Nephron progenitor cell (in vitro differentiated cells): ENCODE measurements at regions not wholly inside any gene's neighbourhood (a gene's known extent, or its start where the extent isn't known, plus 50 kb on each side); places are given as distances from the start of the nearest gene placed in this dataset.
A peak's percentile ranks its signal among the peaks of the same experiment; 100 is the strongest.

Experiments
- DNase-seq: peaks from one replicate; pipeline ENCODE4 v3.0.0; 2021
- H3K27ac Mint-ChIP-seq: 2 replicates; pipeline ENCODE4 v1.8.0; 2021; ENCODE audit warnings: mild to moderate bottlenecking, moderate library complexity, mixed read lengths
- H3K27me3 Mint-ChIP-seq: 2 replicates; pipeline ENCODE4 v1.8.0; 2021; ENCODE audit warnings: mild to moderate bottlenecking, low read depth, mixed read lengths; ENCODE audit not compliant: poor library complexity
- H3K36me3 Mint-ChIP-seq: 2 replicates; pipeline ENCODE4 v1.8.0; 2021; ENCODE audit warnings: low read depth, mixed read lengths
- H3K4me1 Mint-ChIP-seq: 2 replicates; pipeline ENCODE4 v1.8.0; 2021; ENCODE audit warnings: mixed read lengths
- H3K4me3 Mint-ChIP-seq: 2 replicates; pipeline ENCODE4 v1.8.0; 2021; ENCODE audit warnings: mild to moderate bottlenecking, moderate library complexity, mixed read lengths
- H3K9me3 Mint-ChIP-seq: 2 replicates; pipeline ENCODE4 v1.8.0; 2021; ENCODE audit warnings: mild to moderate bottlenecking, moderate library complexity, mixed read lengths
- TF ChIP-seq, protein P1 (sequence below): fragments of 200-600 bp; sonication (generic); IDR thresholded peaks from 2 replicates; pipeline ENCODE4 v1.5.0; 2021; ENCODE audit warnings: antibody characterized with exemption

DNA sequence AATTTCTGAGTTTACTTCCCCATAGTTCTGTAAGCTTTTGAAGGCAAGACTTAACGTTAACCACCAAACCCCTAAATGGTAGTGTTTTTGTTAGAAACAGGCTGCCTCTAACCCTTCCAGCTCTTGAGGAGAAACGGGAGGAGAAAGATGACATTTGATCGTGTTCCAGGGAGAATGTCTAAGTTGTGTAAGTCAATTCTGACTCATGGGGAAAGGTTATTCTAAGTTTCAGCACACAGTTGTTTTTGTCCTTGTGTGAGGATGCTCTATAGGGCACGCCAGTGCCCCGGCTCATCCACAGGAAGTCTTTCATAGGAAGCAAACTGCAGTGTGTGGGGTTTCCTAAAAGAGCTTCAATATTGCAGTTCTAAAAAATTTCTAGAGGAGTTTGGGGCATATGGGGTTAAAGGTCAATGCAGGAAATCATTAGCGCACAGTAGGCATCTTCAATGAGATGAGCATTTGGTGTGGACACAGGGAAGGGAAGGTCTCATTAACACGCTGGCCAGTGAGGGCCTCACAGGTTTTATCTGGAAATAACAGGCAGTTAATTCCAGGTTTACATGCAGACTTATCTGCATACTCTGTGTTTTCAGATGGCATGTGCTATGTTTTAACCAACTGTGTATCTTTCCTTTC is 638.2 kb upstream of the IGFBP3 start:
- peaks cover 17% of the 10 kb centered on the region for H3K4me1 Mint-ChIP-seq
- peaks cover 18% of the 10 kb centered on the region for H3K36me3 Mint-ChIP-seq
- H3K27ac Mint-ChIP-seq, result no peak overlapping the region
- peaks cover 49% of the 10 kb centered on the region for H3K9me3 Mint-ChIP-seq
- TF ChIP-seq, protein P1, sequence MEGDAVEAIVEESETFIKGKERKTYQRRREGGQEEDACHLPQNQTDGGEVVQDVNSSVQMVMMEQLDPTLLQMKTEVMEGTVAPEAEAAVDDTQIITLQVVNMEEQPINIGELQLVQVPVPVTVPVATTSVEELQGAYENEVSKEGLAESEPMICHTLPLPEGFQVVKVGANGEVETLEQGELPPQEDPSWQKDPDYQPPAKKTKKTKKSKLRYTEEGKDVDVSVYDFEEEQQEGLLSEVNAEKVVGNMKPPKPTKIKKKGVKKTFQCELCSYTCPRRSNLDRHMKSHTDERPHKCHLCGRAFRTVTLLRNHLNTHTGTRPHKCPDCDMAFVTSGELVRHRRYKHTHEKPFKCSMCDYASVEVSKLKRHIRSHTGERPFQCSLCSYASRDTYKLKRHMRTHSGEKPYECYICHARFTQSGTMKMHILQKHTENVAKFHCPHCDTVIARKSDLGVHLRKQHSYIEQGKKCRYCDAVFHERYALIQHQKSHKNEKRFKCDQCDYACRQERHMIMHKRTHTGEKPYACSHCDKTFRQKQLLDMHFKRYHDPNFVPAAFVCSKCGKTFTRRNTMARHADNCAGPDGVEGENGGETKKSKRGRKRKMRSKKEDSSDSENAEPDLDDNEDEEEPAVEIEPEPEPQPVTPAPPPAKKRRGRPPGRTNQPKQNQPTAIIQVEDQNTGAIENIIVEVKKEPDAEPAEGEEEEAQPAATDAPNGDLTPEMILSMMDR, result no peak
- no peak for DNase-seq
- H3K4me3 Mint-ChIP-seq, result no peak overlapping the region
- peaks cover 11% of the 10 kb centered on the region for H3K27me3 Mint-ChIP-seq

DNA sequence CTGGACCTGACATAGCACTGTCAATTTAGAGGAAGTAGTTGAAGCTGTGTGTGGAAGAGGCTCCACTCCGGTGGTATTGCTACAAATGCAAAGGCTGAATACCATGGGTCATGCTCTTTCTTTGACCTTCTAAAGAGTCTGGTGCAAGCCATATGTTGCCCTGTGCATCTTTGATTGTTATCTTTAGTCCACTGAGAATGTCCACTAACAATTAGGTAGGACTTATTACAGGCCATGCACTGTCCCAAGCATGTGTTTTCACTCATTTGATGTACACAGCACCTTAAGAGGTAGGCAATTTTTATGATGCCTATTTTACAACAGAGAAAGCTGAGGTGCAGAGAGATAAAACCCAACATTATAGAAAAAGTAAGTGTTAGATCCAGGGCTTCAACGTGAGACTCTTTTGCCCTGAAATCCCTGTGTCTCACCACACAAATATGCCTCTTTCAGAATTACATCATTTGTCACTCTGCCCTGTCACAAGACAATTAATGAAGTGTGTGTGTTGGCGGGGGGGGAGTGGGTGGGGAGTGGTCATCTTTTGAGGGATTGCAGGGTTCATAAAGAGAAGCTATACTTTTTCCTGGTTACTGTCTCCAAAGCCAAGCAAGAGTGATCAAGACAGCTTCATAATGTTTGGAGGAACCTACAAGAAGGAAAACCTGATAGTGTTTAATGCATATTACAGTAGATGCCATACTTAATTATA is 637.6 kb upstream of the IGFBP3 start:
- no peak for DNase-seq
- H3K36me3 Mint-ChIP-seq, result peaks cover 18% of the 10 kb centered on the region
- H3K27ac Mint-ChIP-seq, result no peak overlapping the region
- peaks cover 11% of the 10 kb centered on the region for H3K27me3 Mint-ChIP-seq
- H3K4me1 Mint-ChIP-seq, result peaks cover 17% of the 10 kb centered on the region
- H3K9me3 Mint-ChIP-seq, result peaks cover 44% of the 10 kb centered on the region
- H3K4me3 Mint-ChIP-seq, result no peak overlapping the region
- TF ChIP-seq, protein P1, result no peak

DNA sequence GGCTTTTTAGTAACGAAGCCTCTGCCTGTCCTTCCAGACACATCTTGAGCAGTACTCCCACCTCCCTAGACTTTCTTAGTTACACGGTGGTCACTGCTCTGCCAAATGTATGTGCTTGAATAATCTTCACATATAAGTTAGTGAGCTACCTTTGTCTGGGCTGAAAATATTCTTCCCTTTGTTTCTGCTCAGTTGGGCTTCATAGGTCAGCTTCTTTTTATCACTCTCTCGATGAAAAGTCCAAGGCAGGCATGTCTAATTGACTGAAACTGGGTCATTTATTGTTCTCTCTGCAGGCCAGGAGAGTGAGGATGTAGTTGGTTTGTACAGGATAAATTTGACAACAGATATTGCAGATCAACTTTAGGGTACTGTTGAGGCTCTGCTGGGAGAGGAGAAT is 636.7 kb upstream of the IGFBP3 start:
- peaks cover 18% of the 10 kb centered on the region for H3K36me3 Mint-ChIP-seq
- peaks cover 17% of the 10 kb centered on the region for H3K4me1 Mint-ChIP-seq
- H3K9me3 Mint-ChIP-seq, result peaks cover 36% of the 10 kb centered on the region
- H3K27me3 Mint-ChIP-seq, result peaks cover 10% of the 10 kb centered on the region
- DNase-seq, result no peak
- TF ChIP-seq, protein P1, result no peak
- peak overlapping the region; percentile 70 for H3K27ac Mint-ChIP-seq
- H3K4me3 Mint-ChIP-seq, result no peak overlapping the region

DNA sequence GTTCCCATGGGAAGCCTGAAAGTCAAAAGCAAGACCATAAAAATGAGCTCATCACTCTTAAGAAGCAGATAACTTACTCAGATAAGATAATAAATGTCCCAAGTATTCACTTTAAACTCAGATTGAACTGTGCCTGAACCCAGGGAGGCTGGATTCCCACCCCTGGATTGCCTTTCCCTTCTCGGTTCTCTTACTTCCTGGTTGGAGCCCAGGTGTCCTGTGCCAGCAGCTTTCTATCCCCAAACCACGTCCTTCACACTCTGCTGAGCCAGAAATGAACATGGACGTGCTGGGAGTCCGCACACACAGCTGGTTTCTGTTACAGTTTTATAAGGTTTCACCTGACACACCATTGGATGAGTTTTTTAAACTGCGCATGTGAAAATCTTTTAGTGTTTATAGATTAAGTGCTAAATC is 636.2 kb upstream of the IGFBP3 start:
- peaks cover 6% of the 10 kb centered on the region for H3K27me3 Mint-ChIP-seq
- no peak for DNase-seq
- TF ChIP-seq, protein P1, result no peak
- peaks cover 32% of the 10 kb centered on the region for H3K9me3 Mint-ChIP-seq
- H3K4me3 Mint-ChIP-seq, result no peak overlapping the region
- peaks cover 17% of the 10 kb centered on the region for H3K4me1 Mint-ChIP-seq
- H3K27ac Mint-ChIP-seq, result peak overlapping the region; percentile 70
- peaks cover 18% of the 10 kb centered on the region for H3K36me3 Mint-ChIP-seq

DNA sequence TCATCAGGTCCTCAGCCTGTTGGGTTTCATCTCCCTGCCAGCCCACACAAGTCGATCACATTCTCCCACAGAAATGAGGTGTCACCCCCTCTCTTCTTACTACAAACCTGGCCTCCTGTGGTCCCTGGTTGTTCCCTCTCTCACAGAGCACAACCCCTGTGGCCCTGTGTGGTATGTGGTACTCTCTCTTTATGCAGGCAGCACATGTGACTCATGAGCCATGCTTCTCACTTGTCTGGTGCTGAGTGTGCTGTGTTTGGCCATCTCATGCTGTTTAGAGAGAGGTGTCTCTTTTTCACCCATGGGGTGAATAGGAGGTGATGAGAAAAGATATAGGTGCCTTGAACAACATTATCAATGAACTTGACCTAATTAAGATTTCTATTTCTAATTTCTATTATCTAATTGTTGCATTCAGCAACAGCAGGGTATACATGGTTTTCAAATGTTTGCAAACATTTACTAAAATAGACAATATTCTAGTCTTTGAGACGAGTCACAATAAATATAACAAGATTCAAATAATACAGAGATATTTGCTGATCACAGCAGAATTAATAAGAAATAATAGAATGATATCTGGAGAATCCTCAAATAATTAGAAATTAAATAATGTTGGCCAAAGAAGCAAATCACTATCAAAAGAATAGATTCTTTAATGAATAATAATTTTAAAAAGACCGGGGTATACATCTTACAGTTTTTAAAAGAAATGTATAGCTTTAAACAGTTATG is 633.8 kb upstream of the IGFBP3 start:
- Mint-ChIP-seq H3K36me3 (peaks cover 2% of the 10 kb centered on the region), H3K9me3 (peaks cover 7% of the 10 kb centered on the region), H3K4me1 (peaks cover 17% of the 10 kb centered on the region), H3K27ac (no peak overlapping the region), H3K27me3 (peaks cover 4% of the 10 kb centered on the region), H3K4me3 (no peak overlapping the region)
- TF ChIP-seq, protein P1, result no peak
- DNase-seq, result no peak
